ENCODE measurements at regions not wholly inside any gene's neighbourhood (a gene's known extent, or its start where the extent isn't known, plus 50 kb on each side); places are given as distances from the start of the nearest gene placed in this dataset.
"Not testable (repeated sequence)": the region's sequence is repeated elsewhere in the genome, so short reads cannot be mapped to it uniquely, and the experiment has no call there.

DNA sequence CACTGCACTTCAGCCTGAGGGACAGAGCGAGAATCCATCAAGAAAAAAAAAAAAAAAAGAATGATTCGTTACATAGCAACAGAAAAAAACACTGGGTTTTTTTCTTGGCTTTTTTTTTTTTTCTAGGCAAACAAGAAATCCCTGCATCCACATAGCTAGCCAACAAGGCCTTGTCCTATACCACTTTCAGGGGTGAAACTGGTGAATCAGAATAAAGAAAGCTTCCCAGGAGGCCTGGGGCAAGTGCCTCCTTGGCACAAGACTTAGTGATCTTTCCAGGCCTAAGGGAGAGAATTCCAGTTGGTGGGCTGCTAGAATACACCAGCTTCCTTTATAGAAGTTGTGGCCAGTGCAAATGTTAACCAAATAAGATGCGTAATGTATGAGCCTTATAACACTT is 90.0 kb downstream of the VCPKMT start:
- Histone ChIP-seq H3K4me3 (replicated peaks in 1 of 3) (no peak overlapping the region), H3K4me1 (no peaks in the 10 kb centered on the region), H3K9me3 (no peaks in the 10 kb centered on the region), H3K27ac (no peak overlapping the region), H3K36me3 (no peaks in the 10 kb centered on the region), H3K27me3 (no peaks in the 10 kb centered on the region)
- TF ChIP-seq CTCF (IDR thresholded peaks at IDR 0.05) (no peak), POLR2A (IDR thresholded peaks at IDR 0.05) (no peak)
- intact Hi-C loops (cut with DNase I) = no loop called here
- no peak for DNase-seq
- WGBS, 2 donors = 92 to 94% methylated on average over 3 of the region's 3 CpGs

GRCh38 chr14:50027816-50028215 is 88.6 kb downstream of the VCPKMT start:
- intact Hi-C loops (cut with DNase I) = no loop called here
- DNase-seq = no peak
- H3K4me3 ChIP-seq (replicated peaks in 1 of 3) = no peak overlapping the region
- H3K9me3 ChIP-seq = no peaks in the 10 kb centered on the region
- no peaks in the 10 kb centered on the region for H3K36me3 ChIP-seq
- no peak overlapping the region for H3K27ac ChIP-seq
- H3K4me1 ChIP-seq = no peaks in the 10 kb centered on the region
- TF ChIP-seq CTCF (IDR thresholded peaks at IDR 0.05) (no peak), POLR2A (IDR thresholded peaks at IDR 0.05) (no peak)
- WGBS, 2 donors = 90% methylated on average over 4 of the region's 4 CpGs
- H3K27me3 ChIP-seq = no peaks in the 10 kb centered on the region

DNA sequence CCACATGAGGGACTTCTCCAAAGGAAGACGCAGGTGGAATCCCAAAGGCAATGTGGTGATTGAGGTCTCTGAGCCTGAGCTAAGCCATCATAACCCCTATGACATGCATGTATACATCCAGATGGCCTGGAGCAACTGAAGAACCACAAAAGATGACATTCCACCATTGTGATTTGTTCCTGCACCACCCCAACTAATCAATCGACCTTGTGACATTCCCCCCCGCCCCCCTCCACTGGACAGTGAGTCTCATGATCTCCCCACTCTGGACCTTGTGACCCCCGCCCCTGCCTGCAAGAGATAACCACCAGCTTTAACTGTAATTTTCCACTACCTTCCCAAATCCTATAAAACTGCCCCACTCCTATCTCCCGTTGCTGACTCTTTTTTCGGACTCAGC is 87.9 kb downstream of the VCPKMT start:
- intact Hi-C loops (cut with DNase I) = no loop called here
- Histone ChIP-seq H3K27ac (no peak overlapping the region), H3K4me1 (no peaks in the 10 kb centered on the region), H3K4me3 (replicated peaks in 1 of 3) (no peak overlapping the region), H3K27me3 (no peaks in the 10 kb centered on the region), H3K9me3 (no peaks in the 10 kb centered on the region), H3K36me3 (no peaks in the 10 kb centered on the region)
- TF ChIP-seq POLR2A (IDR thresholded peaks at IDR 0.05) (no peak), CTCF (IDR thresholded peaks at IDR 0.05) (no peak)
- 82 to 92% methylated on average over 6 of the region's 6 CpGs for WGBS, 2 donors
- no peak for DNase-seq

GRCh38 chr14:50030036-50030435 is 86.3 kb downstream of the VCPKMT start:
- no peaks in the 10 kb centered on the region for H3K27me3 ChIP-seq
- H3K9me3 ChIP-seq = no peaks in the 10 kb centered on the region
- H3K36me3 ChIP-seq = no peaks in the 10 kb centered on the region
- TF ChIP-seq CTCF (IDR thresholded peaks at IDR 0.05) (no peak), POLR2A (IDR thresholded peaks at IDR 0.05) (no peak)
- intact Hi-C loops (cut with DNase I) = no loop called here
- no peaks in the 10 kb centered on the region for H3K4me1 ChIP-seq
- no peak overlapping the region for H3K27ac ChIP-seq
- WGBS, 2 donors = 97 to 98% methylated on average over 2 of the region's 2 CpGs
- no peak for DNase-seq
- no peak overlapping the region for H3K4me3 ChIP-seq (replicated peaks in 1 of 3)

- H3K4me3 ChIP-seq (replicated peaks in 1 of 3); H3K27me3 ChIP-seq; H3K9me3 ChIP-seq; intact Hi-C loops (cut with DNase I); H3K27ac ChIP-seq; H3K36me3 ChIP-seq; DNase-seq; H3K4me1 ChIP-seq: not testable (repeated sequence)
- WGBS, 2 donors = 88 to 90% methylated on average over 1 of the region's 1 CpG
These were observed 85.5 kb downstream of the VCPKMT start for GRCh38 chr14:50030911-50031310.
